ENCODE measurements at regions not wholly inside any gene's neighbourhood (a gene's known extent, or its start where the extent isn't known, plus 50 kb on each side); places are given as distances from the start of the nearest gene placed in this dataset.

DNA sequence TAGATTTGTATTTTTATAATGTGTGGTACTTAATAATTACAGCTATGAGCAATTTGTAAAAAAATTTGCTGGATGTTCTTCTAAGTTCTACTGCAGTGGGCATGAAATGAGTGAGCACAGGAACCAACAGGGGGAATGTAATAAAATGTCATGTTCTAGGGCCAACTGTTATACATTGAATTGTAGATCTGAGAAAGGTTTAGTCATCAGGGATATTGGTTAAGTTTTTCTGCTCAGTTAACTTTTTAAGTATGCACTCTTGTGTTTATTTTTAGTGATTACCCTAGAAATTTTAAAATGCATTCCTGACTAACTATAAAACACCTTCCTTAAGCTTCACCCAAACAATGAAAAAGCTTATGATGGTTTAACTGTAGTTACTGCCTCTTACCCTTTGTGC is 101.8 kb downstream of the CAND1 start:
- TF ChIP-seq YY1 (IDR thresholded peaks at IDR 0.05; ENCODE audit: insufficient read depth, insufficient read length) (no peak), ZNF274 (IDR thresholded peaks at IDR 0.05; ENCODE audit: low read depth, low read length) (no peak), SUZ12 (IDR thresholded peaks at IDR 0.05; ENCODE audit: extremely low read depth, insufficient read depth, insufficient read length) (no peak)
